SU-DHL-6 (cell line): ENCODE measurements at regions not wholly inside any gene's neighbourhood (a gene's known extent, or its start where the extent isn't known, plus 50 kb on each side); places are given as distances from the start of the nearest gene placed in this dataset.
"Not testable (repeated sequence)": the region's sequence is repeated elsewhere in the genome, so short reads cannot be mapped to it uniquely, and the experiment has no call there.

Experiments used
- CTCF ChIP-seq: fragments of 200-600 bp; sonication (generic); IDR thresholded peaks from one replicate; pipeline ENCODE4 v1.5.1; 2017; ENCODE audit warnings: antibody characterized with exemption, mild to moderate bottlenecking, low read length, moderate library complexity; ENCODE audit not compliant: insufficient read depth, poor library complexity, severe bottlenecking
- EZH2phosphoT487 ChIP-seq: fragments of 200-600 bp; sonication (generic), shearing (Covaris generic); conservative IDR thresholded peaks from 2 replicates; pipeline ENCODE4 v1.6.1; 2018; ENCODE audit warnings: mild to moderate bottlenecking, antibody characterized with exemption, low read length, moderate library complexity, mixed read lengths

GRCh38 chr1:181246320-181246719 is 157.8 kb downstream of the IER5 start:
- TF ChIP-seq CTCF, EZH2phosphoT487: not testable (repeated sequence)
